MV-4-11 (cell line): ENCODE measurements at regions not wholly inside any gene's neighbourhood (a gene's known extent, or its start where the extent isn't known, plus 50 kb on each side); places are given as distances from the start of the nearest gene placed in this dataset.

Experiments
- DNase-seq: peaks from one replicate; lab custom pipeline; 2025; lab: John Stamatoyannopoulos, UW

- DNase-seq: no peak
Observed at GRCh38 chr12:23185346-23185745, 560.4 kb downstream of the ETNK1 start.

GRCh38 chr12:23186950-23187349 lies 562.0 kb downstream of the ETNK1 start:
- DNase-seq: no peak

- DNase-seq: no peak
Observed at GRCh38 chr12:23193552-23193951, 568.6 kb downstream of the ETNK1 start.

GRCh38 chr12:23197266-23197665 lies 572.3 kb downstream of the ETNK1 start:
- no peak for DNase-seq

- no peak for DNase-seq
Observed at GRCh38 chr12:23202728-23203127, 577.8 kb downstream of the ETNK1 start.

- peak; percentile 9 for DNase-seq
Observed at GRCh38 chr12:23204933-23205778, 580.2 kb downstream of the ETNK1 start.

- DNase-seq: no peak
Observed at GRCh38 chr12:23209793-23210192, 584.8 kb downstream of the ETNK1 start.

GRCh38 chr12:23210573-23210972 lies 585.6 kb downstream of the ETNK1 start:
- no peak for DNase-seq

- DNase-seq: no peak
Observed at GRCh38 chr12:23211384-23212320, 586.7 kb downstream of the ETNK1 start.

GRCh38 chr12:23217158-23217557 lies 592.2 kb downstream of the ETNK1 start:
- no peak for DNase-seq

GRCh38 chr12:23217667-23218066 lies 592.7 kb downstream of the ETNK1 start:
- no peak for DNase-seq

GRCh38 chr12:23221066-23221465 lies 596.1 kb downstream of the ETNK1 start:
- DNase-seq: no peak

GRCh38 chr12:23221926-23222325 lies 597.0 kb downstream of the ETNK1 start:
- no peak for DNase-seq

GRCh38 chr12:23222801-23223200 lies 597.8 kb downstream of the ETNK1 start:
- no peak for DNase-seq

- no peak for DNase-seq
Observed at GRCh38 chr12:23228101-23228500, 603.1 kb downstream of the ETNK1 start.

- no peak for DNase-seq
Observed at GRCh38 chr12:23230899-23231298, 605.9 kb downstream of the ETNK1 start.

GRCh38 chr12:23236066-23236780 lies 611.3 kb downstream of the ETNK1 start:
- DNase-seq: no peak

- no peak for DNase-seq
Observed at GRCh38 chr12:23236811-23237210, 611.8 kb downstream of the ETNK1 start.

GRCh38 chr12:23238190-23238589 lies 613.2 kb downstream of the ETNK1 start:
- no peak for DNase-seq

GRCh38 chr12:23238957-23239356 lies 614.0 kb downstream of the ETNK1 start:
- DNase-seq: no peak

- DNase-seq: no peak
Observed at GRCh38 chr12:23245186-23245585, 620.2 kb downstream of the ETNK1 start.

- DNase-seq: no peak
Observed at GRCh38 chr12:23253191-23253590, 628.2 kb downstream of the ETNK1 start.
